KOPT-K1 (cell line): ENCODE measurements at regions not wholly inside any gene's neighbourhood (a gene's known extent, or its start where the extent isn't known, plus 50 kb on each side); places are given as distances from the start of the nearest gene placed in this dataset.
A peak's percentile ranks its signal among the peaks of the same experiment; 100 is the strongest.

ENCODE experiments used
- H3K27ac ChIP-seq: fragments of 200-600 bp; sonication (generic); 2 replicates; pipeline ENCODE4 v1.5.1; 2016; ENCODE audit warnings: antibody characterized with exemption, mild to moderate bottlenecking, low read depth, low read length; ENCODE audit not compliant: poor library complexity, severe bottlenecking
- H3K36me3 ChIP-seq: fragments of 200-600 bp; sonication (generic); 2 replicates; pipeline ENCODE4 v1.5.1; 2017; ENCODE audit warnings: antibody characterized with exemption, mild to moderate bottlenecking, low read length, moderate library complexity; ENCODE audit not compliant: insufficient read depth
- H3K9me3 ChIP-seq: fragments of 200-600 bp; sonication (generic); 2 replicates; pipeline ENCODE4 v1.5.1; 2017; ENCODE audit warnings: antibody characterized with exemption, low read length, mild to moderate bottlenecking; ENCODE audit not compliant: insufficient read depth, poor library complexity, severe bottlenecking

DNA sequence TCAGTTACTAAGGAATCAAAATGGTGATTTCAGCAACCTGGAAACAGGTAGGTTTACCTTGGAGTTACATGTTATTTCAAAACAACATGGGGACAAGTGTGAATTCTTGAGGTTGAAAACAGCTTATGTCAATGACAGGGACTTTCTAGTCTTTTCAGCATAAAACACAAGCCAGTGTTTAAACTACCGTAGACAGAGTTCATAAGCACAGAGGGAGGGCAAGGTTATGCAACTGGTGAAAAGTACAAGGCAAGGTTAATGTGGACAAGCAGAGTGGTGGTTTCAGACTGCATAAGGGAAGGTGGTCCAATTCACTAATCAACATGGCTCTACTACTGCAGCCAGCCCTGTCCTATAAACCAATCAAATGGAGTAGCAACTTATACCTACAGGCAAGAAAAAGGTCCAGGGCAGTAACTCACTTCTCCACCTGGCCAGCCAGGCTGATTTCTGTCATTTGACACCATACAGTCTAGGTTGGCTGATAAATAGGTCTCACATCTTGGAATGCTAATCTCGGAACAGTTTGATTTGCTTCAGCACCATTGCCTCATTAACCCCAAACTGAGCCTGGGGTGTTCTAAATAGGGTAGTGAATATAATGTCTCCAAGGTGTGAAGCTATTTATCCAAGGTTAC, 250.3 kb upstream of the PROX1 start:
- H3K27ac ChIP-seq, result no peak overlapping the region
- no peaks in the 10 kb centered on the region for H3K36me3 ChIP-seq
- H3K9me3 ChIP-seq, result peaks cover 2% of the 10 kb centered on the region

- Histone ChIP-seq H3K36me3 (no peaks in the 10 kb centered on the region), H3K27ac (no peak overlapping the region), H3K9me3 (peaks cover 4% of the 10 kb centered on the region)
Observed at GRCh38 chr1:213738658-213739057, 249.1 kb upstream of the PROX1 start.

DNA sequence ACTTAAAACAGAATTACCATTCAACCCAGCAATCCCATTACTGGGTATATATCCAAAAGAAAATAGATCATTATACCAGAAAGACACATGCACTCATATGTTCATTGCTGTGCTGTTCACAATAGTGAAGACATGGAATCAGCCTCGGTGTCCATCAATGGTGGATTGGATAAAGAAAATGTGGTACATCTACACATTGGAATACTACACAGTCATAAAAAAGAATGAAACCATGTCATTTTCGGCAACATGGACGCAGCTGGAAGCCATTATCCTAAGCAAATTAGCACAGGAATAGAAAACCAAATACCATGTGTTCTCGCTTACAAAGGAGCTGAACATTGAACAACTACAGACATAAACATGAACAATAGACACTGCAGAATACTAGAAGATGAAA, 244.8 kb upstream of the PROX1 start:
- Histone ChIP-seq H3K27ac (no peak overlapping the region), H3K36me3 (no peaks in the 10 kb centered on the region)

DNA sequence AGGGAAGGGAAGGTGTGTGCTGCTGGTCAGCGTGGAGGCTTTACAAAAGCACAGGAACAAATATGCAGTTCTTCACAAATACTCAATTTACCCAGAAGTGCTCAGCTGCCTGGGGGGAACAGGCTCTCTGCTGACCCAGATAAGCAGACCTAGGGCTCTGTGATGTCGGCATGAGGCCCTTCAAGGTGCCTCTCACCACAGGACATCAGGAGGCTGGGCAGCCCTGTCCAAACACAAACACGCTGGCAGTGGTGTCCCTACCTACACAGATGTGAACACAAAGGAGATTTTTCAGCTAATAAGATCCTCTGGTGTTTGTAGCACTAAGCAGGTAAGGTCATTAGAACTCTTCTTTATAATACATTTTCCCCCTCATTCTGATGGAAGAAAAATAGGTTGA, 243.0 kb upstream of the PROX1 start:
- H3K27ac ChIP-seq, result no peak overlapping the region
- peaks cover 4% of the 10 kb centered on the region for H3K9me3 ChIP-seq
- H3K36me3 ChIP-seq, result no peaks in the 10 kb centered on the region

More for the DNA sequence above, 244.8 kb upstream of the PROX1 start:
- peaks cover 4% of the 10 kb centered on the region for H3K9me3 ChIP-seq

- Histone ChIP-seq H3K36me3 (no peaks in the 10 kb centered on the region), H3K27ac (no peak overlapping the region), H3K9me3 (peaks cover 4% of the 10 kb centered on the region)
Observed at GRCh38 chr1:213745451-213745850, 242.3 kb upstream of the PROX1 start.

- Histone ChIP-seq H3K9me3 (no peaks in the 10 kb centered on the region), H3K36me3 (no peaks in the 10 kb centered on the region), H3K27ac (no peak overlapping the region)
Observed at GRCh38 chr1:213749558-213749957, 238.2 kb upstream of the PROX1 start.

GRCh38 chr1:213750231-213751063, 237.3 kb upstream of the PROX1 start:
- no peaks in the 10 kb centered on the region for H3K36me3 ChIP-seq
- no peak overlapping the region for H3K27ac ChIP-seq
- no peaks in the 10 kb centered on the region for H3K9me3 ChIP-seq

DNA sequence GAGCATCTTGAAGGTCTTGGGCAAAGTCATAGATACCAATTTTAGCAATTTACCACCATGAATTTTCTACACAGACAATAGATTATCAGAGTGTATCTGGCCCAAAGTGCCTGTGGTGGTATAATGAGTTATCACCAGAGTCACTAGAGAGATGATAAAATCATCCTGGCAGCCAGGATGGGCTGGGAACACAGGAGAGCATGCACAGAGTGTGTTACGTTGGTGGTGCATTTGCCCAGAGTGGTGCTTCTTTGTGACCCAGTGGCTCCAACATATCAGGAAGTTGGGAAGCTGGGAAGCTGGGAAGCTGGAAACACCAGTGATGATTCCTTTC, 236.7 kb upstream of the PROX1 start:
- no peaks in the 10 kb centered on the region for H3K9me3 ChIP-seq
- no peak overlapping the region for H3K27ac ChIP-seq
- no peaks in the 10 kb centered on the region for H3K36me3 ChIP-seq

DNA sequence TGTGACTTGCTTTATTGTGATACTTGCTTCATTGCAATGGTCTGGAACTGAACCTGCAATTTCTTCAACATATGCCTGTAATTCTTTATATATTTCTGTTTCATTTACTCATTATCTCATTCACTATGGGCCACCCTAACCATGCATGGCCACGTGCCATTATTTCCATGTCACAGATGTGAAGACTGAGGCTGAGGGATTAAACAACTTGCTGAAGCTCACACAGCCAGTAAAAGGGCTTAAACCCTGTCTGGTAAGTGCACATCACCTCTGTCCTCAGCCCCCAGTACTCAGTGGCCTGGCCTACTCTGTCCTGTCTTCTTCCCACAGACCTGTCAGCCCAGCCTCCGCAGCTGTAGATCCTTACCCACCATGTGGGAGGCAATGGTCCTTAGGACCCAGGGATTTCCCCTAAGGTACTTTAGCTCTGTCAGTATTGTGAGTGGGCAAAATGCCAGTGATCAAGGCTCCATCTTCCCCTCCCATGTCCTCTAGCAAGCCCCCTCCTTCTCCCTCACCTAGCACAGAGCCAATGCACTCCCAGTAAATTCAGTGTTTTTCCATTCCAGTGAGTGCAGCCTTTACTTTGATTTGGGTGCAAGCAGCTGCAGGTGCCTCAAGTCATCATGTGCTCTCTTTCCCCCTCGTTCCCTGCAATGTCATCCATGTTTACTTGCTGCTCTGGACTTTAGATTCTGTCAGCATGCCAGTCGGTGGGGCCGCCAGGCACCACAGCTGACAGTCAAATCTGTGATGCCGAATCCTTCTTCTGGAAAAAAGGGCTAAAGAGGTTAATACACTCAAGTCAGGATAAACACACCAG, 228.2 kb upstream of the PROX1 start:
- H3K36me3 ChIP-seq, result no peaks in the 10 kb centered on the region
- H3K9me3 ChIP-seq, result no peaks in the 10 kb centered on the region
- H3K27ac ChIP-seq, result no peak overlapping the region

GRCh38 chr1:213761845-213762407, 225.8 kb upstream of the PROX1 start:
- Histone ChIP-seq H3K9me3 (no peaks in the 10 kb centered on the region), H3K27ac (peak overlapping the region; percentile 58), H3K36me3 (no peaks in the 10 kb centered on the region)

DNA sequence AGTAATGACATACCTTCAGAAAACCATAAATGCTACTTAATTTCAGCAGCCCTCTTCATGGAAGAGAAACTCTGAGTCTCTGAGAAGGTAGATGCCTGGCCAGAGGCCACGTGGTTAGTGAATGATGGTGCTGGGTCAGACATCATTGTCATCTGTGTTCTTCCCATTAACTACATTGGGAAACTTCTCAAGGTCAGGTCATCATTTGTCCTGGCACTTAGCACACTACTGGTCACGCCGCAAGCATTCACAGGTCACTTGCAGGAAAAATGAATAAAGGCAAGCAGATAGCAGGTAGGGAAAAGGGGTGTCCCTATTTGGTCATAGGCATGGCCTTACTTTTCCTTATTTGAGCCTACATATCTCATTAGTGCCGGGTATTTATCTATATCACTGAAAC, 220.1 kb upstream of the PROX1 start:
- Histone ChIP-seq H3K9me3 (no peaks in the 10 kb centered on the region), H3K36me3 (no peaks in the 10 kb centered on the region), H3K27ac (no peak overlapping the region)

GRCh38 chr1:213772128-213773063, 215.4 kb upstream of the PROX1 start:
- Histone ChIP-seq H3K36me3 (no peaks in the 10 kb centered on the region), H3K9me3 (no peaks in the 10 kb centered on the region), H3K27ac (no peak overlapping the region)

DNA sequence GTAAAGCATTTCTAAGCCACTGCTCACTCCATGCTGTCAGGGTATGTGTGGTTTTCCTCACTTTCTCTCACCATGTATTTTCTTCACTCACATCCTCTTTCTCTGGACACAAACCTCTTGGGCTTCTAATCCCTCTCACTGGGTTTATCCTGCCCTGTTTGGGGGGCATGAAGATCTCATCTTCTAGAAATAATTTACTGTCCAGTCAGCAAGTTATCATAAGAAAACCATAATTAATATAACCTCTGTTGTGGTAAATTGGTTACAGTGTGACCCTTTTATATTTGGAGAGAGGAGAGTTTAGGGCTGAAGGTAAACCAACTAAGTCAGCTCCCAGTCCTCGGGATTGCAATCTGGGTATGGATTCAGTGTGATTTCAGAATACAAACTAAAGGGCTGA, 213.8 kb upstream of the PROX1 start:
- Histone ChIP-seq H3K9me3 (no peaks in the 10 kb centered on the region), H3K27ac (no peak overlapping the region)

DNA sequence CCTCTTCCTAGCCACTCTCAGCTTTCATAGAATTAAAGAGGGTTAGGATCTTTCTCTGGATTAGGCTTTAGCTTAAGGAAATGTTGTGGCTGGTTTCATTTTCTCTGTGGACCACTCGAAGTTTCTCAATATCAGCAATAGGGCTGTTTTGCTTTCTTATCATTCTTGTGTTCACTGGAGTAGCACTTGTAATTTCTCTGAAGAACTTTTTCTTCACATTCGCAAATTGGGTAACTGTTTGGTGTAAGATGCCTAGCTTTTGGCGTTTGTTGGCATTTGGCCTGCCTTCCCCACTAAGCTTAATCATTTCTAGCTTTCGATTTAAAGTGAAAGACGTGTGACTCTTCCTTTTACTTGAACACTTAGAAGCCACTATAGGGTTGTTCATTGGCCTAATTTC, 210.8 kb upstream of the PROX1 start:
- Histone ChIP-seq H3K9me3 (no peaks in the 10 kb centered on the region), H3K27ac (no peak overlapping the region), H3K36me3 (no peaks in the 10 kb centered on the region)

More for the DNA sequence above, 213.8 kb upstream of the PROX1 start:
- no peaks in the 10 kb centered on the region for H3K36me3 ChIP-seq
